GM18907 (cell line): ENCODE measurements at regions not wholly inside any gene's neighbourhood (a gene's known extent, or its start where the extent isn't known, plus 50 kb on each side); places are given as distances from the start of the nearest gene placed in this dataset.
"Not testable (repeated sequence)": the region's sequence is repeated elsewhere in the genome, so short reads cannot be mapped to it uniquely, and the experiment has no call there.

Source experiments
- ATAC-seq: cut with Tn5 transposase; IDR thresholded peaks from one replicate; pipeline ENCODE4 v1.9.1; 2021; ENCODE audit warnings: mild to moderate bottlenecking, moderate library complexity; ENCODE audit not compliant: unreplicated experiment

GRCh38 chr4:188649635-188650034 lies 510.4 kb downstream of the TRIML1 start:
- no peak for ATAC-seq

GRCh38 chr4:188650516-188650915 lies 511.3 kb downstream of the TRIML1 start:
- ATAC-seq = no peak

DNA sequence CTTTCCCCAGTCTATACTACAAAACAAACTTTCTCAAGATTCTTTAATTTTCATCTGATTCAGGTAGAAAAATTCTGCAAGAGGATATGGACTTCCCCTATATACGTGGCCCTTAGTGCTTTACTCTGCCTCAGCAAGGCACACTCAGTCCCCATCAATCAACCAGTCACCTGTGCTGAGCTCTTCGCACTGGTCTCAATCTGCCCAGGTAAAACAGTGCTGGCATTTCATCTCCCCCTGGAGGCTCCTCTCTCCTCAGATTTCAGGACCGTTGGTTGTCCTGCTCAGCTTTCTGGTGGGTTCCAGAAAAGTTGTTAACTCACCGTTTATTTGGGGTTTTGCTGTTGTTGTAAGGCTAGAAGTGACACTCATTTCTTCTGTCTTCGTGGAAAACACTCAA lies 518.1 kb downstream of the TRIML1 start:
- no peak for ATAC-seq

- no peak for ATAC-seq
Observed at GRCh38 chr4:188658958-188659522, 519.8 kb downstream of the TRIML1 start.

- no peak for ATAC-seq
Observed at GRCh38 chr4:188660796-188661195, 521.6 kb downstream of the TRIML1 start.

- no peak for ATAC-seq
Observed at GRCh38 chr4:188661502-188661901, 522.3 kb downstream of the TRIML1 start.

GRCh38 chr4:188663369-188663768 lies 524.1 kb downstream of the TRIML1 start:
- no peak for ATAC-seq

DNA sequence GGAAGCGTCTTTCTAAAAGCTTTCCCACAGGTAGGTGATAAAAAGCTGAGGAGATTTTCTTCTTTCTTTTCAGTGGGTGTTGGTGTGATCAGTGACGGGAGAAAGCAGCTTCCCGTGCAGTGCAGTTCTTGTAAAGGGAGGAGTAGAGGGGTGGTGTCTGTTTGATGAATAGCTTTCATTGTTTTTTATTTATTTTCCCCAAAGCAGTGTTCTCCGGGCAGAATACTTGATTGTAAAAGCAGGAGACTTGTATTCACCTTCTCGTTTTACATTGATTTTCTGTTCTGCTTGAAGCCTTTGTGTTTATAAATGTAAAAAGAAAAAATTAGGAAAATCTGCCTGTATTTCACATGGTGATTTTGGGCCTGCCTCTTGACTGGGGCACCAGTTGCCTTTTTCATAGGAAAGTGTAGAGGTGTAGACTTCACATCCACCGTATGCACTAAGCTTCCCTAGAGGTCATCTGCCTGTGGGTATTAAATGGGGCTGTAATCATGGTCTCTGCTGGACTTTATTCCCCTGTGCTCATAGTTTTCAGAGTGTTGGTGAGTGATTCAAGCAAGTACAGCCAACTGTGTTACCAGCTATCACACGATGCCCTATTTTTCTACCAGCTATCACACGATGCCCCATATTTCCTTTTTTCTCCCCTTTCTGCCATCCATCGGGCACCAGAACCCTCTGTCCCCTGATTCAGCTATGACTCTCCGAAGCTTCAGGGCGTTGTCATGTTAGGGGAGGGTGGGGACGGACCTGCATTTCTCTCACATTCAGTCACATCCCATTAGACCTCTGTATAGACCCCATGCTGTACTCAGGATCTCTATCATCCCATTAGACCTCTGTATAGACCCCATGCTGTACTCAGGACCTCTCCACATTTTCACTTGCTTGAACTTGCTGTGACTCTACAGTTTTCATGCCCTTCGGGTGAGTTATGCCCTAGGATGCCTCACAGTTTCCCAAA lies 526.5 kb downstream of the TRIML1 start:
- ATAC-seq = no peak

GRCh38 chr4:188678691-188679090 lies 539.5 kb downstream of the TRIML1 start:
- not testable (repeated sequence) for ATAC-seq

DNA sequence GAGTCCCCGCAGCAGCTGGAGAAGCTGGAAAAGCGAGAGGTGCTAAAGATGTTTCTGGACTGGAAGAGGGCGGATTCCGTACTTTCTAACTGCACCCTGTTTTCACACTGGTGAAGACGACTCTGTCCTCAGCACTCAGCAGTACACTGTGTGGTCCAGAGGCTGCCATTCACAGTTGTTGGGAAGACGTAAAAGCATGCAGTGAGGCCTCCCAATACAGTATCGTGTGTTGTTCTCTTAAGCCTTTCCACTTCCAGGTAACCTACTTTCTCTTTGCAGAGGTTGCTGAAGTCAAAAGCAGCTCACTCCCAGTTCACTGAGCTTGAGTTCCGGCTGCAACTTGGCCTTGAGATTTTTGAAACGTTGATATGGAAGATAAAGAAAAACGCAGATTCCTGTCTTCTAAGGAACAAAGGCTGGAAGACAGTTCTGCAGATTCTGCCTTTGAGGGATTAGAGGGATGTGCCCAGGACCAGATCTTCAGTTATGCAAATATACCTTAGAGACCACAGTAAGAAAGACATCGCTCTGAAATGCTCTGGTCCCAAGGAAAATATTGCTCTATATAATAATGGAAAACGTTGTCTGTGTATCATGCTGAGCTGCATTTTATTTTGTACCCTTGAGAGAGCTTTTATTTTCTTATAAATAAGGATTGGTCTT lies 540.9 kb downstream of the TRIML1 start:
- ATAC-seq = no peak

GRCh38 chr4:188680667-188681063 lies 541.4 kb downstream of the TRIML1 start:
- ATAC-seq = no peak

- no peak for ATAC-seq
Observed at GRCh38 chr4:188682321-188682720, 543.1 kb downstream of the TRIML1 start.

DNA sequence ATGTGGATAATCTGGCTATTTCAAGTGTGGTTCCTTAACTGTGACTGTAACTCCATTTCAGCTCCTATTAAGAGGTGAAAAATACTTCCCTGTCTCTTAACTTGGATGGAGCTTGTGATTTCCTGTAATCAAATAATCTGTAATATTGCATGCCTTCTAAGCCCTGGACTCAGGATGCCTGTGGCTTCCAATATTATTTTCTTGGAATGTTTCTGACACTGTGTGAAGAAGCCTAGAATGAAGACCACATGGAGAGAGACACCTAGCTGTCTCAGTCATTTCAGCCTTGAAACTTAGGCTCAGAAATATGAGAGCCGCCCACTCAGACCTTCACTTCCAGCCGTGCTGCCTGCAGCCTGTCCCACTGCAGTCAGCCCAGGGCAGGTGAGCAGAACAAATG lies 544.3 kb downstream of the TRIML1 start:
- ATAC-seq = no peak

DNA sequence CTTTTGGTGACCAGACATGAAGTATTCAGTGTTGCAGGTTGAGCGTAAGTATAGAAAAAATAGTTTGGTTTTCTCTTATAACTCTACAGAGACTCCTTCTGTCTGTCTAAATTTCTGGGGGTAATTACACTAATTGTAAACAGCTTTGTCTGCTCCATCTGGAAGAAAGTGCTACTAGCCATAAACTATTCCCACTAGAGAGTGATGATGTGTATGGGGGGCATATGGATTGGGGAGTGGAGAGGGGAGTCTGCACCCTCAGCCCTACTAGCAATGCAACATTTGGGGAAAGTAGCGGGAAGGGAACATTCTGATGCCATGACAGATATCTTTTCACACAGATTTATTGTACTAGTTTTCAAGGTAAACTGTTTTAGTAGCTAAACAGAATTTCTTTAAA lies 549.7 kb downstream of the TRIML1 start:
- no peak for ATAC-seq

GRCh38 chr4:188691811-188692210 lies 552.6 kb downstream of the TRIML1 start:
- ATAC-seq = no peak

DNA sequence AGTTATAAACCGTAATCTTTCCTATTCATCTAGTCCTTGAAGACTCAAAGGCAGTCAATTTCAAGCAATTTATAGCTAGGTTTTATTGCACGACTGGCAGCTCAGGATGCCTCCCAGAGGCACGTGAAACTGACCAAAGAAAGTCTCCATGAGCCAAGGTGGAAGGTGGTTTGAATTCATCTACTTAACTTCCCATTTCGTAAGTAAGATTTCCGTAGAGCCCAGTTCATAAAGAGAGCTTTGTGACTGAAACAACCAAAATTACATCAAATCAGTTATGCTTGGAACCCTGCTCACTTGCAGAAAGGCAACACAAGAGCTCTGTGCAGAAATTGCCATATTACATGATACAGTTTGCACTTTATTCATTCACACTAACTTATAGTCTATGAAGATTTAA lies 556.0 kb downstream of the TRIML1 start:
- no peak for ATAC-seq

GRCh38 chr4:188697243-188697642 lies 558.0 kb downstream of the TRIML1 start:
- ATAC-seq = no peak

DNA sequence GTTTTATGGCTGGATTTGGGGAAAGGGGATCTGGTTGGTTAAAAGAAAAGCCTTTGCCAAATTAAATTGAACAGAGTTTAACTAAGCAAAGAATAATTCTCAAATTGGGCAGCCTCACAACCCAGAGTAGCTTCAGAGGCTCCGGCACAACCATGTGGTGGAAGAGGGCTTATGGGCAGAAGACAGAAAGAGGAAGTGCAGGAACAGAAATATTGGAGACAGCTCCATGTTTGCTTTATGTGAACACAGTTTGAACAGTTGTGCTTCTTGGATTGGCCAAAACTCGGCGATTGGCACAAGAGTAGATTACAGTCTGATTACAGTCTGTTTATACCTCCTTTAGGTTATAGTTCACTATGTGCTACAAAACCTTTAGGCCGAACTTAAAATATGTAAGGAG lies 562.7 kb downstream of the TRIML1 start:
- ATAC-seq = no peak

DNA sequence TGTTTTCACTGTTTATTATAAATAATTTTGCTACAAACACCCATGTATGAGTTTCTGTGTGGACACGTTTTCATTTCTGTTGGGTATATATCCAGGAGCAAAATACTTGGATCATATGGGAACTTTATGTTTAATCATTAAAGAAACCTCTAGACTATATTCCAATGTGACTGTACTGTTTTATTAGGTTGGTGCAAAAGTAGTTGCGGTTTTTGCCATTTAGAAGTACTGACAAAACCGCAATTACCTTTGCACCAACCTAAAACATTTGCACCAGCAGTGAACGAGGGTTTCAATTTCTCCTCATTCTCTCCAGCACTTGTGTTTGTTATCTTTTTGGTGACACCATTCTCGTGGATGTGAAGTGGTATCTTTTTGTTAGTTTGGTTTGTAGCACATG lies 565.0 kb downstream of the TRIML1 start:
- ATAC-seq = no peak

DNA sequence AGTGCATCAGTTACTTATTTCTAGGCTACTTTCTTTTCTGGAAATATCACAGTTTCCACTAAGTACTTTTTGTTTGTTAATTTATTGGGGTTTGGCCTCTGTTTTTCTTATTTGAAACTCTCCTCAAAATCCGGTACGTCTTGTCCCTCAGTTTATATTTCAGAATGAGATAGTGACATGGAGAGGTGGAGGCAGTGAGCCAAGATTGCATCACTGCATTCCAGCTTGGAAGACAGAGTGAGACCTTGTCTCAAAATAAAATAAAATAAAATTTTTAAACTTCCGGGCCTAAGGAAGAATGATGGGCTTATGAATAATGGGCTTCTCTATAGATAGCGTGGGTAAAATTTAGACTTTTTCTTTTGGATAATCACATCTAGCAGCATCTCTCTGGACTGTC lies 567.8 kb downstream of the TRIML1 start:
- ATAC-seq = no peak

DNA sequence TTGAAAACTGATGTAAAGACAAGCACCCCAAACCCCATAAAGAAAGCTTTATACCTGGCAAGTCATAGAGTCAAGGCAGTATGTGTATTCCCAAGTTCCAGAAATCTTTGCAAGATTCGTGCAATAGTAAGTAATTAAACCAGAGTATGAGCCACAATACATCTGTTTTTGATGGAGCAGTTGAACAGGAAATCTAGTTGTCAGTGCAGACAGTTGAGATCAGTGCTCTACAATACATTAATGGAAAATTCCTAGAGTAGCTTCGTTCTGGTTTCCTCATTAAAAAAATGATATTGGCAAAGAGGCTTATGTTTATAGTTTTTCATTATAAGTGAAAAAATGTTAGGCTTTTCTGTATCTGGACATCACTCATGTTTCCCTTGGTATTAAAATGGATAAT lies 575.3 kb downstream of the TRIML1 start:
- no peak for ATAC-seq

- no peak for ATAC-seq
Observed at GRCh38 chr4:188714907-188715306, 575.7 kb downstream of the TRIML1 start.
